ENCODE measurements at regions not wholly inside any gene's neighbourhood (a gene's known extent, or its start where the extent isn't known, plus 50 kb on each side); places are given as distances from the start of the nearest gene placed in this dataset.

GRCh38 chr2:2926009-2926857 lies 451.4 kb downstream of the EIPR1 start:
- no peak for DNase-seq (ENCODE audit: low spot score)

- DNase-seq (ENCODE audit: low spot score): no peak
These were observed 455.5 kb downstream of the EIPR1 start for GRCh38 chr2:2922156-2922555.

GRCh38 chr2:2921011-2921720 lies 456.5 kb downstream of the EIPR1 start:
- DNase-seq (ENCODE audit: low spot score): no peak

- no peak for DNase-seq (ENCODE audit: low spot score)
These were observed 457.8 kb downstream of the EIPR1 start for GRCh38 chr2:2919574-2920365.

- DNase-seq (ENCODE audit: low spot score): no peak
These were observed 458.6 kb downstream of the EIPR1 start for GRCh38 chr2:2919026-2919425.

GRCh38 chr2:2916621-2917020 lies 461.0 kb downstream of the EIPR1 start:
- no peak for DNase-seq (ENCODE audit: low spot score)

GRCh38 chr2:2914252-2914651 lies 463.4 kb downstream of the EIPR1 start:
- no peak for DNase-seq (ENCODE audit: low spot score)

- DNase-seq (ENCODE audit: low spot score): no peak
These were observed 464.0 kb downstream of the EIPR1 start for GRCh38 chr2:2913601-2914120.

GRCh38 chr2:2912731-2913130 lies 464.9 kb downstream of the EIPR1 start:
- DNase-seq (ENCODE audit: low spot score): no peak

- DNase-seq (ENCODE audit: low spot score): no peak
These were observed 465.3 kb downstream of the EIPR1 start for GRCh38 chr2:2912293-2912692.

GRCh38 chr2:2910259-2910658 lies 467.4 kb downstream of the EIPR1 start:
- DNase-seq (ENCODE audit: low spot score): no peak

- no peak for DNase-seq (ENCODE audit: low spot score)
These were observed 468.3 kb downstream of the EIPR1 start for GRCh38 chr2:2909086-2910035.

GRCh38 chr2:2906091-2906490 lies 471.5 kb downstream of the EIPR1 start:
- no peak for DNase-seq (ENCODE audit: low spot score)

- no peak for DNase-seq (ENCODE audit: low spot score)
These were observed 472.8 kb downstream of the EIPR1 start for GRCh38 chr2:2904721-2905350.

- DNase-seq (ENCODE audit: low spot score): no peak
These were observed 474.9 kb downstream of the EIPR1 start for GRCh38 chr2:2902547-2903281.

GRCh38 chr2:2901384-2902345 lies 476.0 kb downstream of the EIPR1 start:
- DNase-seq (ENCODE audit: low spot score): no peak

- DNase-seq (ENCODE audit: low spot score): no peak
These were observed 477.8 kb downstream of the EIPR1 start for GRCh38 chr2:2899826-2900225.

GRCh38 chr2:2898744-2899143 lies 478.9 kb downstream of the EIPR1 start:
- DNase-seq (ENCODE audit: low spot score): no peak

- no peak for DNase-seq (ENCODE audit: low spot score)
These were observed 481.0 kb downstream of the EIPR1 start for GRCh38 chr2:2896643-2897042.

All from iPS-NIHi11 (cell line).